HCT116 (cell line): ENCODE measurements at regions not wholly inside any gene's neighbourhood (a gene's known extent, or its start where the extent isn't known, plus 50 kb on each side); places are given as distances from the start of the nearest gene placed in this dataset.

Experiments
- ATAC-seq: fragments of 200-7000 bp; cut with Tn5 transposase; 2 replicates; pipeline ENCODE4 v1.9.1; 2020; ENCODE audit warnings: mild to moderate bottlenecking, moderate library complexity
- BruUV-seq: library from RNA; stranded (reverse); fragments of 400-500 nt; replicated peaks from 2 replicates; lab custom pipeline; 2021; lab: Mats Ljungman, UMichigan
- CTCF ChIA-PET: fragments of 300-600 bp; sonication (Branson Sonifier 250); formaldehyde crosslinking; loops from one replicate; lab custom pipeline; 2021; ENCODE audit warnings: antibody characterized with exemption; lab: Charles Lee
- POLR2A ChIA-PET: fragments of 300-600, 350-600 bp; sonication (Branson Sonifier 250); formaldehyde crosslinking; loops from one replicate; lab custom pipeline; 2021; ENCODE audit warnings: antibody characterized with exemption; lab: Charles Lee
- RAD21 ChIA-PET, 2 experiments: fragments of 300-600 bp; sonication (Branson Sonifier 250); formaldehyde crosslinking; loops; one replicate each; lab custom pipeline; 2023; ENCODE audit warnings: low total read pairs in 2 of 2; ENCODE audit not compliant: uncharacterized antibody in 2 of 2, unreplicated experiment in 2 of 2, low non-redundant PET in 1 of 2; lab: Charles Lee
- DNase-seq: peaks from one replicate; pipeline ENCODE4 v3.0.0-alpha.2; 2010; ENCODE audit warnings: low read depth, low spot score
- H2AFZ ChIP-seq: fragments of 200-600 bp; shearing (Covaris generic), sonication (generic); 2 replicates; pipeline ENCODE4 v1.6.1; 2017; ENCODE audit warnings: low read depth, mixed run types, mixed read lengths, antibody characterized with exemption, low read length; ENCODE audit not compliant: poor library complexity, severe bottlenecking
- H3K27ac ChIP-seq: 2 replicates; pipeline ENCODE4 v1.5.1; 2012; ENCODE audit warnings: low read depth, low read length
- H3K27me3 ChIP-seq: fragments of 200-600 bp; sonication (generic); 2 replicates; pipeline ENCODE4 v1.6.1; 2016; ENCODE audit warnings: mixed run types, low read length, mixed read lengths; ENCODE audit not compliant: insufficient read depth
- H3K36me3 ChIP-seq, 2 experiments: fragments of 200-500 bp in 1 of 2; fragments of 200-600 bp in 1 of 2; sonication (Bioruptor generic) in 1 of 2; sonication (generic) in 1 of 2; 2 replicates each; pipeline versions ENCODE4 v1.5.1 to v1.6.1; 2014 to 2016; ENCODE audit warnings: low read length in 2 of 2, inconsistent platforms in 1 of 2, mixed read lengths in 1 of 2, mixed run types in 1 of 2; ENCODE audit not compliant: insufficient read depth in 2 of 2, control insufficient read depth in 1 of 2
- H3K4me1 ChIP-seq, 2 experiments: fragments of 200-600 bp in 1 of 2; sonication (generic) in 1 of 2; 2 replicates each; pipeline versions ENCODE4 v1.5.1 to v1.6.1; 2012 to 2017; ENCODE audit warnings: low read length in 2 of 2, inconsistent platforms in 1 of 2, mild to moderate bottlenecking in 1 of 2, mixed read lengths in 1 of 2, mixed run types in 1 of 2, moderate library complexity in 1 of 2; ENCODE audit not compliant: insufficient read depth in 2 of 2, control insufficient read depth in 1 of 2
- H3K4me2 ChIP-seq: fragments of 200-600 bp; sonication (generic); 2 replicates; pipeline ENCODE4 v1.6.1; 2017; ENCODE audit warnings: mixed run types, low read length, mixed read lengths
- H3K4me3 ChIP-seq, 2 experiments: fragments of 200-600 bp in 1 of 2; sonication (generic) in 1 of 2; replicated peaks in 1 of 2; 2 replicates each; pipeline ENCODE4 v1.5.1; 2011 to 2016; ENCODE audit warnings: low read length in 2 of 2, control low read depth in 1 of 2, low read depth in 1 of 2, mild to moderate bottlenecking in 1 of 2, mixed read lengths in 1 of 2, mixed run types in 1 of 2
- H3K79me2 ChIP-seq: fragments of 200-600 bp; sonication (generic); 2 replicates; pipeline ENCODE4 v1.6.1; 2017; ENCODE audit warnings: mild to moderate bottlenecking, mixed run types, low read length, moderate library complexity, mixed read lengths; ENCODE audit not compliant: insufficient read depth
- H3K9ac ChIP-seq: fragments of 200-600 bp; sonication (generic); 2 replicates; pipeline ENCODE4 v1.6.1; 2016; ENCODE audit warnings: low read length, mixed read lengths
- H3K9me2 ChIP-seq: fragments of 200-600 bp; sonication (generic), shearing (Covaris generic); 2 replicates; pipeline ENCODE4 v1.6.1; 2017; ENCODE audit warnings: mixed run types, mild to moderate bottlenecking, moderate library complexity; ENCODE audit not compliant: insufficient read depth
- H3K9me3 ChIP-seq, 2 experiments: fragments of 200-500 bp in 1 of 2; fragments of 200-600 bp in 1 of 2; sonication (Bioruptor generic) in 1 of 2; sonication (generic) in 1 of 2; 2 replicates each; pipeline ENCODE4 v1.6.1; 2014 to 2017; ENCODE audit warnings: low read length in 2 of 2, mixed read lengths in 2 of 2, inconsistent platforms in 1 of 2, low read depth in 1 of 2, mild to moderate bottlenecking in 1 of 2, mixed run types in 1 of 2, moderate library complexity in 1 of 2; ENCODE audit not compliant: control insufficient read depth in 1 of 2, insufficient read depth in 1 of 2
- H4K20me1 ChIP-seq: fragments of 200-600 bp; sonication (generic), shearing (Covaris generic); 2 replicates; pipeline ENCODE4 v1.6.1; 2017; ENCODE audit warnings: mixed run types, mild to moderate bottlenecking, moderate library complexity; ENCODE audit not compliant: insufficient read depth
- CBX3 ChIP-seq: IDR thresholded peaks from 2 replicates; pipeline ENCODE4 v1.6.1; 2012; ENCODE audit warnings: low read depth
- EGR1 ChIP-seq: IDR thresholded peaks from 2 replicates; pipeline ENCODE4 v1.6.1; 2012; ENCODE audit warnings: low read depth
- ELF1 ChIP-seq: IDR thresholded peaks from 2 replicates; pipeline ENCODE4 v1.6.1; 2012; ENCODE audit warnings: low read depth, borderline replicate concordance
- EZH2 ChIP-seq: fragments of 200-600 bp; sonication (generic); IDR thresholded peaks from 2 replicates; pipeline ENCODE4 v1.6.1; 2017; ENCODE audit warnings: antibody characterized with exemption, mixed run types
- EZH2phosphoT487 ChIP-seq: fragments of 200-600 bp; IDR thresholded peaks from 2 replicates; pipeline ENCODE4 v1.6.1; 2018; ENCODE audit warnings: antibody characterized with exemption, borderline replicate concordance
- FOSL1 ChIP-seq: IDR thresholded peaks from 2 replicates; pipeline ENCODE4 v1.6.1; 2012; ENCODE audit warnings: low read depth
- JUND ChIP-seq: IDR thresholded peaks from 2 replicates; pipeline ENCODE4 v1.6.1; 2012
- POLR2A ChIP-seq: IDR thresholded peaks from 2 replicates; pipeline ENCODE4 v1.7.0; 2011; ENCODE audit warnings: borderline replicate concordance; ENCODE audit not compliant: insufficient read depth, insufficient read length; ENCODE audit errors: extremely low read depth
- POLR2AphosphoS5 ChIP-seq: IDR thresholded peaks from 2 replicates; pipeline ENCODE4 v1.6.1; 2011; ENCODE audit warnings: mild to moderate bottlenecking, low read depth, low read length, moderate library complexity
- SIN3A ChIP-seq: IDR thresholded peaks from 2 replicates; pipeline ENCODE4 v1.6.1; 2012; ENCODE audit warnings: low read depth
- SRF ChIP-seq: IDR thresholded peaks from 2 replicates; pipeline ENCODE4 v1.6.1; 2012; ENCODE audit warnings: low read depth
- YY1 ChIP-seq: IDR thresholded peaks from 2 replicates; pipeline ENCODE4 v1.6.1; 2011; ENCODE audit warnings: low read length, low read depth, moderate library complexity, mild to moderate bottlenecking; ENCODE audit not compliant: insufficient replicate concordance; ENCODE audit errors: extremely low read depth
- ZFX ChIP-seq: fragments of 450-650 bp; IDR thresholded peaks from 2 replicates; pipeline ENCODE4 v1.6.1; 2017
- ZNF274 ChIP-seq: fragments of 200-500 bp; sonication (Bioruptor generic); IDR thresholded peaks from 2 replicates; pipeline ENCODE4 v1.6.1; 2014; ENCODE audit warnings: mild to moderate bottlenecking, low read depth, low read length, inconsistent platforms
- intact Hi-C: fragments of 100-400 bp; cut with micrococcal nuclease; formaldehyde crosslinking; loops from 2 replicates; pipeline ENCODE4 v1.10.0; 2022
- TF ChIP-seq, protein P1 (sequence below): IDR thresholded peaks from 2 replicates; pipeline ENCODE4 v1.6.1; 2012; ENCODE audit warnings: low read depth
- TF ChIP-seq, protein P2 (sequence below): IDR thresholded peaks from 2 replicates; pipeline ENCODE4 v1.6.1; 2012
- TF ChIP-seq, protein P3 (sequence below), 3 experiments: fragments of 200-600 bp in 1 of 3; sonication (generic) in 1 of 3; IDR thresholded peaks in 2 of 3; conservative IDR thresholded peaks in 1 of 3; 2 replicates each; pipeline ENCODE4 v1.5.1; 2012 to 2017; ENCODE audit warnings: low read depth in 2 of 3, low read length in 2 of 3, antibody characterized with exemption in 1 of 3, borderline replicate concordance in 1 of 3, control low read depth in 1 of 3, mild to moderate bottlenecking in 1 of 3, mixed read lengths in 1 of 3, mixed run types in 1 of 3, moderate library complexity in 1 of 3; ENCODE audit not compliant: insufficient read depth in 1 of 3
- TF ChIP-seq, protein P4 (sequence below): IDR thresholded peaks from 2 replicates; pipeline ENCODE4 v1.6.1; 2011; ENCODE audit warnings: mild to moderate bottlenecking, low read length, moderate library complexity; ENCODE audit not compliant: insufficient replicate concordance; ENCODE audit errors: extremely low read depth
- TF ChIP-seq, protein P5 (sequence below): IDR thresholded peaks from 2 replicates; pipeline ENCODE4 v1.6.1; 2012

DNA sequence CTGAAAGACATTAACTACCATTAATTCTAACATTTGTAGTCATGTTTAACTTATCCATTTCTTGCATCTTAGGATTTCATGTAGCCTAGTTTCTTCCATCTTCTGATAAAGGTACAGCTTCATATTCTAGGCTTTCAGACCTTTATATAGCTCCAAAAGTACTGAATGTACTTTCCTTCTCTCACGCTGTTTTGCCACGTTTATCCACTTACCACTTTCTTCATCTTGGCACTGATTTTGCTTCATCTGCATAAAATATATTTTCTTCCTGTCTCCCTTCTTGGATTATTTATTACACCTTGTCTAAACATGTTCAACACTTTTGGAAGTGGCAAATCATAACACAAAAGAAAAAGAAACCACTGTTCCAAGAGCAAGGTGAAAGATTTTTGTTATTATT lies 553.8 kb downstream of the DTWD2 start:
- Histone ChIP-seq H3K4me1 (no peaks in the 10 kb centered on the region), H3K27ac (no peak overlapping the region), H3K9me2 (no peaks in the 10 kb centered on the region), H3K36me3 (no peaks in the 10 kb centered on the region), H2AFZ (no peak overlapping the region), H3K9ac (no peak overlapping the region), H3K79me2 (no peaks in the 10 kb centered on the region), H3K9me3 (no peaks in the 10 kb centered on the region), H3K4me2 (no peak overlapping the region), H4K20me1 (no peaks in the 10 kb centered on the region), H3K27me3 (no peaks in the 10 kb centered on the region), H3K4me3 (no peak overlapping the region)
- TF ChIP-seq POLR2A, result no peak
- TF ChIP-seq POLR2AphosphoS5, result no peak
- TF ChIP-seq, protein P1, sequence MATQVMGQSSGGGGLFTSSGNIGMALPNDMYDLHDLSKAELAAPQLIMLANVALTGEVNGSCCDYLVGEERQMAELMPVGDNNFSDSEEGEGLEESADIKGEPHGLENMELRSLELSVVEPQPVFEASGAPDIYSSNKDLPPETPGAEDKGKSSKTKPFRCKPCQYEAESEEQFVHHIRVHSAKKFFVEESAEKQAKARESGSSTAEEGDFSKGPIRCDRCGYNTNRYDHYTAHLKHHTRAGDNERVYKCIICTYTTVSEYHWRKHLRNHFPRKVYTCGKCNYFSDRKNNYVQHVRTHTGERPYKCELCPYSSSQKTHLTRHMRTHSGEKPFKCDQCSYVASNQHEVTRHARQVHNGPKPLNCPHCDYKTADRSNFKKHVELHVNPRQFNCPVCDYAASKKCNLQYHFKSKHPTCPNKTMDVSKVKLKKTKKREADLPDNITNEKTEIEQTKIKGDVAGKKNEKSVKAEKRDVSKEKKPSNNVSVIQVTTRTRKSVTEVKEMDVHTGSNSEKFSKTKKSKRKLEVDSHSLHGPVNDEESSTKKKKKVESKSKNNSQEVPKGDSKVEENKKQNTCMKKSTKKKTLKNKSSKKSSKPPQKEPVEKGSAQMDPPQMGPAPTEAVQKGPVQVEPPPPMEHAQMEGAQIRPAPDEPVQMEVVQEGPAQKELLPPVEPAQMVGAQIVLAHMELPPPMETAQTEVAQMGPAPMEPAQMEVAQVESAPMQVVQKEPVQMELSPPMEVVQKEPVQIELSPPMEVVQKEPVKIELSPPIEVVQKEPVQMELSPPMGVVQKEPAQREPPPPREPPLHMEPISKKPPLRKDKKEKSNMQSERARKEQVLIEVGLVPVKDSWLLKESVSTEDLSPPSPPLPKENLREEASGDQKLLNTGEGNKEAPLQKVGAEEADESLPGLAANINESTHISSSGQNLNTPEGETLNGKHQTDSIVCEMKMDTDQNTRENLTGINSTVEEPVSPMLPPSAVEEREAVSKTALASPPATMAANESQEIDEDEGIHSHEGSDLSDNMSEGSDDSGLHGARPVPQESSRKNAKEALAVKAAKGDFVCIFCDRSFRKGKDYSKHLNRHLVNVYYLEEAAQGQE, result no peak
- TF ChIP-seq EZH2phosphoT487, result no peak
- TF ChIP-seq CBX3, result no peak
- no peak for TF ChIP-seq ZNF274
- TF ChIP-seq JUND, result no peak
- no peak for TF ChIP-seq ZFX
- TF ChIP-seq, protein P2, sequence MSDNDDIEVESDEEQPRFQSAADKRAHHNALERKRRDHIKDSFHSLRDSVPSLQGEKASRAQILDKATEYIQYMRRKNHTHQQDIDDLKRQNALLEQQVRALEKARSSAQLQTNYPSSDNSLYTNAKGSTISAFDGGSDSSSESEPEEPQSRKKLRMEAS, result no peak
- no peak for TF ChIP-seq SIN3A
- no peak for TF ChIP-seq FOSL1
- TF ChIP-seq ELF1, result no peak
- no peak for TF ChIP-seq SRF
- TF ChIP-seq EGR1, result no peak
- TF ChIP-seq, protein P3, sequence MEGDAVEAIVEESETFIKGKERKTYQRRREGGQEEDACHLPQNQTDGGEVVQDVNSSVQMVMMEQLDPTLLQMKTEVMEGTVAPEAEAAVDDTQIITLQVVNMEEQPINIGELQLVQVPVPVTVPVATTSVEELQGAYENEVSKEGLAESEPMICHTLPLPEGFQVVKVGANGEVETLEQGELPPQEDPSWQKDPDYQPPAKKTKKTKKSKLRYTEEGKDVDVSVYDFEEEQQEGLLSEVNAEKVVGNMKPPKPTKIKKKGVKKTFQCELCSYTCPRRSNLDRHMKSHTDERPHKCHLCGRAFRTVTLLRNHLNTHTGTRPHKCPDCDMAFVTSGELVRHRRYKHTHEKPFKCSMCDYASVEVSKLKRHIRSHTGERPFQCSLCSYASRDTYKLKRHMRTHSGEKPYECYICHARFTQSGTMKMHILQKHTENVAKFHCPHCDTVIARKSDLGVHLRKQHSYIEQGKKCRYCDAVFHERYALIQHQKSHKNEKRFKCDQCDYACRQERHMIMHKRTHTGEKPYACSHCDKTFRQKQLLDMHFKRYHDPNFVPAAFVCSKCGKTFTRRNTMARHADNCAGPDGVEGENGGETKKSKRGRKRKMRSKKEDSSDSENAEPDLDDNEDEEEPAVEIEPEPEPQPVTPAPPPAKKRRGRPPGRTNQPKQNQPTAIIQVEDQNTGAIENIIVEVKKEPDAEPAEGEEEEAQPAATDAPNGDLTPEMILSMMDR (IDR thresholded peaks at IDR 0.05 in 2 of 3, conservative IDR thresholded peaks at IDR 0.05 in 1 of 3; ENCODE audit: borderline replicate concordance in 1 of 3, insufficient read depth in 1 of 3, low read depth in 2 of 3, low read length in 2 of 3), result no peak
- TF ChIP-seq, protein P4, sequence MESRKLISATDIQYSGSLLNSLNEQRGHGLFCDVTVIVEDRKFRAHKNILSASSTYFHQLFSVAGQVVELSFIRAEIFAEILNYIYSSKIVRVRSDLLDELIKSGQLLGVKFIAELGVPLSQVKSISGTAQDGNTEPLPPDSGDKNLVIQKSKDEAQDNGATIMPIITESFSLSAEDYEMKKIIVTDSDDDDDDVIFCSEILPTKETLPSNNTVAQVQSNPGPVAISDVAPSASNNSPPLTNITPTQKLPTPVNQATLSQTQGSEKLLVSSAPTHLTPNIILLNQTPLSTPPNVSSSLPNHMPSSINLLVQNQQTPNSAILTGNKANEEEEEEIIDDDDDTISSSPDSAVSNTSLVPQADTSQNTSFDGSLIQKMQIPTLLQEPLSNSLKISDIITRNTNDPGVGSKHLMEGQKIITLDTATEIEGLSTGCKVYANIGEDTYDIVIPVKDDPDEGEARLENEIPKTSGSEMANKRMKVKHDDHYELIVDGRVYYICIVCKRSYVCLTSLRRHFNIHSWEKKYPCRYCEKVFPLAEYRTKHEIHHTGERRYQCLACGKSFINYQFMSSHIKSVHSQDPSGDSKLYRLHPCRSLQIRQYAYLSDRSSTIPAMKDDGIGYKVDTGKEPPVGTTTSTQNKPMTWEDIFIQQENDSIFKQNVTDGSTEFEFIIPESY, result no peak
- TF ChIP-seq YY1, result no peak
- no peak for TF ChIP-seq EZH2
- TF ChIP-seq, protein P5, sequence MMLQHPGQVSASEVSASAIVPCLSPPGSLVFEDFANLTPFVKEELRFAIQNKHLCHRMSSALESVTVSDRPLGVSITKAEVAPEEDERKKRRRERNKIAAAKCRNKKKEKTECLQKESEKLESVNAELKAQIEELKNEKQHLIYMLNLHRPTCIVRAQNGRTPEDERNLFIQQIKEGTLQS, result no peak
- intact Hi-C loops, result no loop called here
- DNase-seq, result no peak
- RAD21 ChIA-PET, result no interaction called here
- POLR2A ChIA-PET, result no interaction called here
- BruUV-seq, result no TSS peak
- ATAC-seq, result no peak
- CTCF ChIA-PET, result no interaction called here
